Stomach (tissue), 8 donors: ENCODE measurements at regions not wholly inside any gene's neighbourhood (a gene's known extent, or its start where the extent isn't known, plus 50 kb on each side); places are given as distances from the start of the nearest gene placed in this dataset.
"Not testable (repeated sequence)": the region's sequence is repeated elsewhere in the genome, so short reads cannot be mapped to it uniquely, and the experiment has no call there.

Source experiments
- DNase-seq, 2 donors: peaks; one replicate each; pipeline versions ENCODE4 v3.0.0 to v3.0.0-alpha.2; 2013 to 2019
- H3K27ac ChIP-seq, 5 donors: fragments of 200-600 bp in 4 of 5; sonication (generic) in 4 of 5; one replicate each; pipeline ENCODE4 v1.5.1; 2013 to 2019; ENCODE audit warnings: mild to moderate bottlenecking in 1 of 5, moderate library complexity in 1 of 5
- H3K27me3 ChIP-seq, 3 donors: fragments of 200-600 bp; sonication (generic); one replicate each; pipeline ENCODE4 v1.5.1; 2017 to 2019; ENCODE audit warnings: mixed run types in 1 of 3
- H3K36me3 ChIP-seq, 4 donors: fragments of 200-600 bp; sonication (generic); 1 replicate in 3 of 4; 2 replicates in 1 of 4; pipeline ENCODE4 v1.5.1; 2016 to 2019
- H3K4me1 ChIP-seq, 4 donors: fragments of 200-600 bp; sonication (generic); one replicate each; pipeline ENCODE4 v1.5.1; 2016 to 2019
- H3K4me3 ChIP-seq, 4 donors: fragments of 200-600 bp; sonication (generic) in 3 of 4; one replicate each; pipeline ENCODE4 v1.5.1; 2016 to 2019; ENCODE audit warnings: mild to moderate bottlenecking in 1 of 4
- H3K9me3 ChIP-seq, 4 donors: fragments of 200-600 bp; sonication (generic); one replicate each; pipeline ENCODE4 v1.5.1; 2016 to 2019
- CTCF ChIP-seq, 7 experiments: fragments of 450-650 bp in 4 of 7; fragments of 200-600 bp in 3 of 7; sonication (generic) in 3 of 7; IDR thresholded peaks; one replicate each; pipeline ENCODE4 v1.5.1; 2016 to 2019; ENCODE audit warnings: antibody characterized with exemption in 7 of 7, control low read depth in 2 of 7, mild to moderate bottlenecking in 1 of 7
- EP300 ChIP-seq: sonication (generic); formaldehyde crosslinking; IDR thresholded peaks from one replicate; pipeline ENCODE4 v1.6.1; 2017; ENCODE audit warnings: antibody characterized with exemption
- POLR2A ChIP-seq, 4 donors: fragments of 450-650 bp; IDR thresholded peaks; one replicate each; pipeline ENCODE4 v1.6.1; 2016; ENCODE audit warnings: antibody characterized with exemption in 4 of 4, control low read depth in 2 of 4, mild to moderate bottlenecking in 1 of 4, moderate library complexity in 1 of 4
- POLR2AphosphoS5 ChIP-seq, 3 donors: sonication (generic); formaldehyde crosslinking; IDR thresholded peaks; one replicate each; pipeline ENCODE4 v1.6.1; 2016; ENCODE audit warnings: antibody characterized with exemption in 3 of 3
- WGBS, 5 donors: extraction: QIAGEN DNeasy Blood & Tissue Kit in 3 of 5; methylation state at CpG; one replicate each; pipeline versions ENCODE4 v1.1.5 to v1.1.7; 2013 to 2018; 5-methylcytosine and 5-hydroxymethylcytosine counted together
- intact Hi-C: fragments of 100-400 bp; cut with DNase I; formaldehyde crosslinking; loops from one replicate; pipeline ENCODE4 v1.15.1; 2023; ENCODE audit warnings: low total_unique reads
- donor health status: healthy with polysubstance abuse.
- donor health status: Bipolar disorder and iron deficiency.
- donor health status: healthy.

- Histone ChIP-seq H3K4me1 (no peaks in the 10 kb centered on the region), H3K27ac (no peak overlapping the region), H3K27me3 (no peaks in the 10 kb centered on the region), H3K36me3 (no peaks in the 10 kb centered on the region), H3K4me3 (no peak overlapping the region), H3K9me3 (no peaks in the 10 kb centered on the region)
- TF ChIP-seq CTCF (IDR thresholded peaks at IDR 0.05) = no peak
- TF ChIP-seq EP300 = no peak
- TF ChIP-seq POLR2A (IDR thresholded peaks at IDR 0.05) = no peak
- TF ChIP-seq POLR2AphosphoS5 (IDR thresholded peaks at IDR 0.05) = no peak
- no peak for DNase-seq
- 84 to 93% (median 92%) methylated on average over 6 of the region's 6 CpGs for WGBS, 5 donors
- intact Hi-C loops = no loop called here
Measured at GRCh38 chr6:115539531-115539930, 521.2 kb downstream of the FRK start.

GRCh38 chr6:115524821-115525220 lies 535.9 kb downstream of the FRK start:
- no peaks in the 10 kb centered on the region for H3K27me3 ChIP-seq
- peaks cover 0 to 13% (median 6%) of the 10 kb centered on the region in 4 donors for H3K9me3 ChIP-seq
- 31 to 53% (median 37%) methylated on average over 2 of the region's 2 CpGs for WGBS, 5 donors
- H3K36me3 ChIP-seq = no peaks in the 10 kb centered on the region
- no peak overlapping the region for H3K27ac ChIP-seq
- TF ChIP-seq CTCF (IDR thresholded peaks at IDR 0.05) (no peak), POLR2A (IDR thresholded peaks at IDR 0.05) (no peak)
- intact Hi-C loops = no loop called here
- DNase-seq = no peak
- no peaks in the 10 kb centered on the region for H3K4me1 ChIP-seq
- H3K4me3 ChIP-seq = no peak overlapping the region

GRCh38 chr6:115521747-115522146 lies 538.9 kb downstream of the FRK start:
- H3K4me1 ChIP-seq, H3K27me3 ChIP-seq, intact Hi-C loops, H3K36me3 ChIP-seq, H3K27ac ChIP-seq, DNase-seq, H3K4me3 ChIP-seq: not testable (repeated sequence)
- WGBS, 5 donors = 75 to 88% (median 82%) methylated on average over 3 of the region's 3 CpGs
- H3K9me3 ChIP-seq = peaks cover 0 to 13% (median 6%) of the 10 kb centered on the region in 4 donors

GRCh38 chr6:115514656-115515055 lies 546.0 kb downstream of the FRK start:
- H3K27me3 ChIP-seq = no peaks in the 10 kb centered on the region
- no peak overlapping the region for H3K27ac ChIP-seq
- TF ChIP-seq POLR2A (IDR thresholded peaks at IDR 0.05) = no peak
- no peak for TF ChIP-seq POLR2AphosphoS5 (IDR thresholded peaks at IDR 0.05)
- no peak for TF ChIP-seq EP300
- no peak for TF ChIP-seq CTCF (IDR thresholded peaks at IDR 0.05)
- no peaks in the 10 kb centered on the region for H3K4me1 ChIP-seq
- intact Hi-C loops = no loop called here
- no peaks in the 10 kb centered on the region for H3K9me3 ChIP-seq
- no peaks in the 10 kb centered on the region for H3K36me3 ChIP-seq
- no peak overlapping the region for H3K4me3 ChIP-seq
- no peak for DNase-seq
- WGBS, 5 donors = 68 to 78% (median 73%) methylated on average over 4 of the region's 4 CpGs

- no peak for DNase-seq
- no peaks in the 10 kb centered on the region for H3K27me3 ChIP-seq
- no peaks in the 10 kb centered on the region for H3K9me3 ChIP-seq
- no peak overlapping the region for H3K27ac ChIP-seq
- no peak for TF ChIP-seq EP300
- TF ChIP-seq POLR2AphosphoS5 (IDR thresholded peaks at IDR 0.05) = no peak
- TF ChIP-seq CTCF (IDR thresholded peaks at IDR 0.05) = no peak
- no peak for TF ChIP-seq POLR2A (IDR thresholded peaks at IDR 0.05)
- intact Hi-C loops = no loop called here
- no peaks in the 10 kb centered on the region for H3K4me1 ChIP-seq
- no peaks in the 10 kb centered on the region for H3K36me3 ChIP-seq
- H3K4me3 ChIP-seq = no peak overlapping the region
- 25 to 68% (median 37%) methylated on average over 1 of the region's 1 CpG for WGBS, 5 donors
Measured at GRCh38 chr6:115512923-115513322, 547.8 kb downstream of the FRK start.
